SK-N-SH treated with all-trans-retinoic acid at 6 μM for 48 hours (cell line): ENCODE measurements at regions not wholly inside any gene's neighbourhood (a gene's known extent, or its start where the extent isn't known, plus 50 kb on each side); places are given as distances from the start of the nearest gene placed in this dataset.
"Not testable (repeated sequence)": the region's sequence is repeated elsewhere in the genome, so short reads cannot be mapped to it uniquely, and the experiment has no call there.

Source experiments
- ATAC-seq: fragments of 200-7000 bp; cut with Tn5 transposase; 3 replicates; pipeline ENCODE4 v1.9.1; 2020; ENCODE audit warnings: mild to moderate bottlenecking, moderate library complexity
- ARNTL ChIP-seq: fragments of 450-650 bp; formaldehyde crosslinking; IDR thresholded peaks from 2 replicates; pipeline ENCODE4 v1.5.0; 2020; ENCODE audit warnings: low read depth, mild to moderate bottlenecking, moderate library complexity, borderline replicate concordance
- CSRNP3 ChIP-seq: fragments of 250-450 bp; sonication (Bioruptor Pico); IDR thresholded peaks from 2 replicates; pipeline ENCODE4 v1.5.1; 2021; ENCODE audit warnings: mild to moderate bottlenecking, moderate library complexity
- ESRRG ChIP-seq: fragments of 250-450 bp; sonication (Bioruptor Pico); IDR thresholded peaks from 2 replicates; pipeline ENCODE4 v1.6.1; 2021; ENCODE audit warnings: mild to moderate bottlenecking
- ISL1 ChIP-seq: fragments of 250-450 bp; sonication (Bioruptor Pico); IDR thresholded peaks from 2 replicates; pipeline ENCODE4 v2.1.2; 2022; ENCODE audit warnings: mild to moderate bottlenecking, moderate library complexity
- POU6F1 ChIP-seq: fragments of 250-450 bp; sonication (Bioruptor Pico); IDR thresholded peaks from 2 replicates; pipeline ENCODE4 v1.8.0; 2021; ENCODE audit warnings: low read depth, mild to moderate bottlenecking, moderate library complexity, borderline replicate concordance
- TCF4 ChIP-seq: fragments of 250-450 bp; sonication (Bioruptor Pico); IDR thresholded peaks from 2 replicates; pipeline ENCODE4 v1.8.0; 2021; ENCODE audit warnings: mild to moderate bottlenecking, moderate library complexity, borderline replicate concordance
- TOX ChIP-seq: fragments of 250-450 bp; sonication (Bioruptor Pico); IDR thresholded peaks from 2 replicates; pipeline ENCODE4 v1.8.0; 2021; ENCODE audit warnings: mild to moderate bottlenecking, moderate library complexity, borderline replicate concordance
- ZC3H10 ChIP-seq: fragments of 250-450 bp; sonication (Bioruptor Pico); IDR thresholded peaks from 2 replicates; pipeline ENCODE4 v1.5.1; 2021; ENCODE audit warnings: mild to moderate bottlenecking, moderate library complexity
- ZNF565 ChIP-seq: fragments of 450-650 bp; formaldehyde crosslinking; conservative IDR thresholded peaks from 2 replicates; pipeline ENCODE4 v1.5.0; 2020; ENCODE audit warnings: low read depth, mild to moderate bottlenecking, moderate library complexity
- ZNF70 ChIP-seq: fragments of 450-650 bp; formaldehyde crosslinking; IDR thresholded peaks from 2 replicates; pipeline ENCODE4 v1.5.0; 2020; ENCODE audit warnings: mild to moderate bottlenecking, moderate library complexity
- TF ChIP-seq, protein P1 (sequence below): fragments of 250-450 bp; sonication (Bioruptor Pico); IDR thresholded peaks from 2 replicates; pipeline ENCODE4 v1.5.0; 2020; ENCODE audit warnings: mild to moderate bottlenecking, moderate library complexity
- TF ChIP-seq, protein P2 (sequence below): fragments of 250-450 bp; sonication (Bioruptor Pico); IDR thresholded peaks from 2 replicates; pipeline ENCODE4 v1.8.0; 2020; ENCODE audit warnings: mild to moderate bottlenecking, moderate library complexity, borderline replicate concordance

- TF ChIP-seq ZNF565 (CRISPR knock-in tag) (no peak), ARNTL (no peak), TOX (CRISPR knock-in tag) (no peak), ESRRG (CRISPR knock-in tag) (no peak), CSRNP3 (CRISPR knock-in tag) (no peak), POU6F1 (no peak), ZC3H10 (no peak), ZNF70 (CRISPR knock-in tag) (no peak)
- TF ChIP-seq, protein P1, sequence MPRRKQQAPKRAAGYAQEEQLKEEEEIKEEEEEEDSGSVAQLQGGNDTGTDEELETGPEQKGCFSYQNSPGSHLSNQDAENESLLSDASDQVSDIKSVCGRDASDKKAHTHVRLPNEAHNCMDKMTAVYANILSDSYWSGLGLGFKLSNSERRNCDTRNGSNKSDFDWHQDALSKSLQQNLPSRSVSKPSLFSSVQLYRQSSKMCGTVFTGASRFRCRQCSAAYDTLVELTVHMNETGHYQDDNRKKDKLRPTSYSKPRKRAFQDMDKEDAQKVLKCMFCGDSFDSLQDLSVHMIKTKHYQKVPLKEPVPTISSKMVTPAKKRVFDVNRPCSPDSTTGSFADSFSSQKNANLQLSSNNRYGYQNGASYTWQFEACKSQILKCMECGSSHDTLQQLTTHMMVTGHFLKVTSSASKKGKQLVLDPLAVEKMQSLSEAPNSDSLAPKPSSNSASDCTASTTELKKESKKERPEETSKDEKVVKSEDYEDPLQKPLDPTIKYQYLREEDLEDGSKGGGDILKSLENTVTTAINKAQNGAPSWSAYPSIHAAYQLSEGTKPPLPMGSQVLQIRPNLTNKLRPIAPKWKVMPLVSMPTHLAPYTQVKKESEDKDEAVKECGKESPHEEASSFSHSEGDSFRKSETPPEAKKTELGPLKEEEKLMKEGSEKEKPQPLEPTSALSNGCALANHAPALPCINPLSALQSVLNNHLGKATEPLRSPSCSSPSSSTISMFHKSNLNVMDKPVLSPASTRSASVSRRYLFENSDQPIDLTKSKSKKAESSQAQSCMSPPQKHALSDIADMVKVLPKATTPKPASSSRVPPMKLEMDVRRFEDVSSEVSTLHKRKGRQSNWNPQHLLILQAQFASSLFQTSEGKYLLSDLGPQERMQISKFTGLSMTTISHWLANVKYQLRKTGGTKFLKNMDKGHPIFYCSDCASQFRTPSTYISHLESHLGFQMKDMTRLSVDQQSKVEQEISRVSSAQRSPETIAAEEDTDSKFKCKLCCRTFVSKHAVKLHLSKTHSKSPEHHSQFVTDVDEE (CRISPR knock-in tag): no peak
- TF ChIP-seq, protein P2, sequence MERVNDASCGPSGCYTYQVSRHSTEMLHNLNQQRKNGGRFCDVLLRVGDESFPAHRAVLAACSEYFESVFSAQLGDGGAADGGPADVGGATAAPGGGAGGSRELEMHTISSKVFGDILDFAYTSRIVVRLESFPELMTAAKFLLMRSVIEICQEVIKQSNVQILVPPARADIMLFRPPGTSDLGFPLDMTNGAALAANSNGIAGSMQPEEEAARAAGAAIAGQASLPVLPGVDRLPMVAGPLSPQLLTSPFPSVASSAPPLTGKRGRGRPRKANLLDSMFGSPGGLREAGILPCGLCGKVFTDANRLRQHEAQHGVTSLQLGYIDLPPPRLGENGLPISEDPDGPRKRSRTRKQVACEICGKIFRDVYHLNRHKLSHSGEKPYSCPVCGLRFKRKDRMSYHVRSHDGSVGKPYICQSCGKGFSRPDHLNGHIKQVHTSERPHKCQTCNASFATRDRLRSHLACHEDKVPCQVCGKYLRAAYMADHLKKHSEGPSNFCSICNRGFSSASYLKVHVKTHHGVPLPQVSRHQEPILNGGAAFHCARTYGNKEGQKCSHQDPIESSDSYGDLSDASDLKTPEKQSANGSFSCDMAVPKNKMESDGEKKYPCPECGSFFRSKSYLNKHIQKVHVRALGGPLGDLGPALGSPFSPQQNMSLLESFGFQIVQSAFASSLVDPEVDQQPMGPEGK (CRISPR knock-in tag): no peak
- no peak for ATAC-seq
Observed at GRCh38 chr6:3530515-3530914, 73.7 kb upstream of the SLC22A23 start.

- ATAC-seq: no peak
- no peak for TF ChIP-seq ISL1 (CRISPR knock-in tag)
- TF ChIP-seq ZNF565 (CRISPR knock-in tag): no peak
- no peak for TF ChIP-seq TCF4 (CRISPR knock-in tag)
- TF ChIP-seq ESRRG (CRISPR knock-in tag): no peak
Observed at GRCh38 chr6:3529721-3530120, 72.9 kb upstream of the SLC22A23 start.

- no peak for ATAC-seq
- TF ChIP-seq ZNF565 (CRISPR knock-in tag): no peak
- no peak for TF ChIP-seq POU6F1
- TF ChIP-seq, all 23 proteins: peak for 0
Observed at GRCh38 chr6:3529232-3529631, 72.4 kb upstream of the SLC22A23 start.

DNA sequence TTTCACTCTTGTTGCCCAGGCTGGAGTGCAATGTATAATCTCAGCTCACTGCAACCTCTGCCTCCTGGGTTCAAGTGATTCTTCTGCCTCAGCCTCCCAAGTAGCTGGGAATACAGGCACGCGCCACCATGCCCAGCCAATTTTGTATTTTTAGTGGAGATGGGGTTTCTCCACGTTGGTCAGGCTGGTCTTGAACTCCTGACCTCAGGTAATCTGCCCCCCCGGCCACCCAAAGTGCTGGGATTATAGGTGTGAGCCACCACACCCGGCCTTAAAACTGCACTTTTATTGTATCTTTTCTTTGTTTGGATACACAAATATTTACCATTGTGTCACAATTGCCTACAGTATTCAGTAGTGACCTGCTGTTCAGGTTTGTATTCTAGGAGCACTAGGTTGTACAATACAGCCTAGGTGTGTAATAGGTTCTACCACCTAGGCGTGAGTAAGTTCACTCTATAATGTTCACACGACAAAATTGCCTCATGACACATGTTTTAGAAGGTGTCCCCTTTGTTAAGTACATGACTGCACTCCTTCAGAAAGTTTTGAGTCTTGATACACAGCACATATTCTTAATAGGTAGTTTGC lies 71.3 kb upstream of the SLC22A23 start:
- ATAC-seq: not testable (repeated sequence)

- TF ChIP-seq, protein P1 (CRISPR knock-in tag): no peak
- no peak for TF ChIP-seq ZC3H10
- ATAC-seq: no peak
Observed at GRCh38 chr6:3527651-3527977, 70.8 kb upstream of the SLC22A23 start.
